MM.1S (cell line): ENCODE measurements at regions not wholly inside any gene's neighbourhood (a gene's known extent, or its start where the extent isn't known, plus 50 kb on each side); places are given as distances from the start of the nearest gene placed in this dataset.

Experiments
- CTCF ChIP-seq: fragments of 300-600 bp; sonication (generic); IDR thresholded peaks from 2 replicates; pipeline ENCODE4 v1.5.1; 2016; ENCODE audit warnings: antibody characterized with exemption, low read length, mixed read lengths
- EZH2 ChIP-seq: fragments of 300-600 bp; sonication (generic); optimal IDR thresholded peaks from 2 replicates; pipeline ENCODE3; 2017; ENCODE audit warnings: low read depth, mild to moderate bottlenecking, antibody characterized with exemption, low read length, mixed read lengths
- EZH2phosphoT487 ChIP-seq: fragments of 300-600 bp; sonication (generic); IDR thresholded peaks from 2 replicates; pipeline ENCODE4 v1.6.1; 2018; ENCODE audit warnings: antibody characterized with exemption, low read length

GRCh38 chr13:83666141-83666540 is 216.1 kb downstream of the SLITRK1 start:
- TF ChIP-seq CTCF, result no peak
- no peak for TF ChIP-seq EZH2
- no peak for TF ChIP-seq EZH2phosphoT487
